H9 (cell line): ENCODE measurements at regions not wholly inside any gene's neighbourhood (a gene's known extent, or its start where the extent isn't known, plus 50 kb on each side); places are given as distances from the start of the nearest gene placed in this dataset.
"Not testable (repeated sequence)": the region's sequence is repeated elsewhere in the genome, so short reads cannot be mapped to it uniquely, and the experiment has no call there.

Source experiments
- DNase-seq: peaks from one replicate; pipeline ENCODE4 v3.0.0-alpha.2; 2017
- H2AFZ ChIP-seq: one replicate; pipeline ENCODE4 v1.6.1; 2013; ENCODE audit warnings: mild to moderate bottlenecking, low read length, control low read depth, moderate library complexity
- H2AK5ac ChIP-seq: 2 replicates; pipeline ENCODE4 v1.6.1; 2013; ENCODE audit warnings: low read length, control low read depth, mixed read lengths; ENCODE audit not compliant: insufficient read length
- H2BK120ac ChIP-seq: one replicate; pipeline ENCODE4 v1.6.1; 2013; ENCODE audit warnings: low read depth, mild to moderate bottlenecking, low read length, control low read depth, inconsistent platforms; ENCODE audit not compliant: poor library complexity, severe bottlenecking
- H2BK12ac ChIP-seq: 2 replicates; pipeline ENCODE4 v1.6.1; 2013; ENCODE audit warnings: low read length, control low read depth, mixed read lengths, low read depth; ENCODE audit not compliant: insufficient read length
- H2BK15ac ChIP-seq: 2 replicates; pipeline ENCODE4 v1.6.1; 2013; ENCODE audit warnings: low read depth, low read length, control low read depth
- H2BK20ac ChIP-seq: one replicate; pipeline ENCODE4 v1.6.1; 2013; ENCODE audit warnings: low read depth, mild to moderate bottlenecking, low read length, control low read depth, inconsistent platforms; ENCODE audit not compliant: poor library complexity, severe bottlenecking
- H2BK5ac ChIP-seq: 2 replicates; pipeline ENCODE4 v1.6.1; 2013; ENCODE audit warnings: low read length, control low read depth, mixed read lengths; ENCODE audit not compliant: insufficient read length
- H3K14ac ChIP-seq: 2 replicates; pipeline ENCODE4 v1.6.1; 2013; ENCODE audit warnings: low read length, control low read depth; ENCODE audit not compliant: insufficient read depth
- H3K18ac ChIP-seq: 2 replicates; pipeline ENCODE4 v1.6.1; 2013; ENCODE audit warnings: low read depth, mild to moderate bottlenecking, mixed read lengths, low read length, control low read depth; ENCODE audit not compliant: insufficient read length
- H3K23ac ChIP-seq: 2 replicates; pipeline ENCODE4 v1.6.1; 2013; ENCODE audit warnings: low read length, control low read depth, mixed read lengths, low read depth; ENCODE audit not compliant: insufficient read length
- H3K23me2 ChIP-seq: 2 replicates; pipeline ENCODE4 v1.6.1; 2013; ENCODE audit warnings: low read depth, mild to moderate bottlenecking, mixed read lengths, low read length, control low read depth; ENCODE audit not compliant: insufficient read length, poor library complexity, severe bottlenecking
- H3K27ac ChIP-seq: 2 replicates; pipeline ENCODE4 v1.5.1; 2013; ENCODE audit warnings: low read length, control low read depth, mixed read lengths, low read depth; ENCODE audit not compliant: insufficient read length
- H3K27me3 ChIP-seq: 2 replicates; pipeline ENCODE4 v1.6.1; 2013; ENCODE audit warnings: low read length, control low read depth, inconsistent platforms; ENCODE audit not compliant: insufficient read depth
- H3K4ac ChIP-seq: 2 replicates; pipeline ENCODE4 v1.6.1; 2013; ENCODE audit warnings: low read depth, mild to moderate bottlenecking, control low read depth, inconsistent platforms, low read length, moderate library complexity
- H3K4me1 ChIP-seq: 2 replicates; pipeline ENCODE4 v1.6.1; 2013; ENCODE audit warnings: low read length, control low read depth, inconsistent platforms; ENCODE audit not compliant: insufficient read depth
- H3K4me2 ChIP-seq: 2 replicates; pipeline ENCODE4 v1.6.1; 2013; ENCODE audit warnings: low read length, control low read depth, mixed read lengths; ENCODE audit not compliant: insufficient read length, insufficient read depth
- H3K56ac ChIP-seq: 2 replicates; pipeline ENCODE4 v1.6.1; 2013; ENCODE audit warnings: low read depth, mild to moderate bottlenecking, mixed read lengths, low read length, control low read depth; ENCODE audit not compliant: insufficient read length
- H3K79me1 ChIP-seq: 2 replicates; pipeline ENCODE4 v1.6.1; 2013; ENCODE audit warnings: low read depth, mild to moderate bottlenecking, moderate library complexity, low read length, control low read depth, inconsistent platforms; ENCODE audit not compliant: insufficient read depth, poor library complexity, severe bottlenecking
- H3K79me2 ChIP-seq: 2 replicates; pipeline ENCODE4 v1.6.1; 2013; ENCODE audit warnings: low read length, control low read depth, inconsistent platforms; ENCODE audit not compliant: insufficient read depth
- H3K9ac ChIP-seq: 2 replicates; pipeline ENCODE4 v1.6.1; 2013; ENCODE audit warnings: low read length, control low read depth, mixed read lengths; ENCODE audit not compliant: insufficient read length; ENCODE audit errors: extremely low read depth
- H3K9me3 ChIP-seq: one replicate; pipeline ENCODE4 v1.6.1; 2013; ENCODE audit warnings: low read depth, low read length, inconsistent platforms; ENCODE audit not compliant: control insufficient read depth
- H3T11ph ChIP-seq: one replicate; pipeline ENCODE4 v1.6.1; 2013; ENCODE audit warnings: mild to moderate bottlenecking, low read length, control low read depth, inconsistent platforms
- H4K20me1 ChIP-seq: one replicate; pipeline ENCODE4 v1.6.1; 2013; ENCODE audit not compliant: control insufficient read depth, insufficient read length, insufficient read depth
- H4K5ac ChIP-seq: 2 replicates; pipeline ENCODE4 v1.6.1; 2013; ENCODE audit warnings: low read depth, mild to moderate bottlenecking, mixed read lengths, low read length, control low read depth; ENCODE audit not compliant: insufficient read length
- H4K8ac ChIP-seq: replicated peaks from 2 replicates; pipeline ENCODE4 v1.6.1; 2013; ENCODE audit warnings: low read length, control low read depth, mixed read lengths, low read depth; ENCODE audit not compliant: insufficient read length
- H4K91ac ChIP-seq: 2 replicates; pipeline ENCODE4 v1.6.1; 2013; ENCODE audit warnings: low read depth, mild to moderate bottlenecking, moderate library complexity, mixed read lengths, low read length, control low read depth; ENCODE audit not compliant: insufficient read length
- H3K27ac Mint-ChIP-seq, 3 experiments: 2 replicates in 2 of 3; 3 replicates in 1 of 3; pipeline ENCODE4 v1.8.0; 2020 to 2021; ENCODE audit warnings: mixed read lengths in 3 of 3, mild to moderate bottlenecking in 1 of 3, moderate library complexity in 1 of 3
- H3K27me3 Mint-ChIP-seq: 2 replicates; pipeline ENCODE4 v1.8.0; 2021; ENCODE audit warnings: low read depth, mild to moderate bottlenecking, moderate library complexity, mixed read lengths
- H3K36me3 Mint-ChIP-seq, 3 experiments: 2 replicates in 2 of 3; 3 replicates in 1 of 3; pipeline ENCODE4 v1.8.0; 2020 to 2021; ENCODE audit warnings: low read depth in 3 of 3, mixed read lengths in 3 of 3; ENCODE audit not compliant: insufficient read depth in 1 of 3
- H3K4me1 Mint-ChIP-seq, 2 experiments: 2 replicates each; pipeline ENCODE4 v1.8.0; 2020; ENCODE audit warnings: mixed read lengths in 2 of 2
- H3K4me3 Mint-ChIP-seq, 2 experiments: 2 replicates in 1 of 2; 3 replicates in 1 of 2; pipeline ENCODE4 v1.8.0; 2020 to 2021; ENCODE audit warnings: mild to moderate bottlenecking in 2 of 2, mixed read lengths in 2 of 2, moderate library complexity in 1 of 2
- H3K9me3 Mint-ChIP-seq, 2 experiments: 2 replicates in 1 of 2; 3 replicates in 1 of 2; pipeline ENCODE4 v1.8.0; 2020; ENCODE audit warnings: mild to moderate bottlenecking in 2 of 2, mixed read lengths in 2 of 2, moderate library complexity in 1 of 2
- WGBS: extraction: QIAGEN DNeasy Blood & Tissue Kit; methylation state at CpG from one replicate; pipeline ENCODE4 v1.1.7; 2013; ENCODE audit warnings: missing lambda C conversion rate, low lambda C conversion rate, mixed read lengths; ENCODE audit not compliant: insufficient read length; ENCODE audit errors: extremely low coverage; 5-methylcytosine and 5-hydroxymethylcytosine counted together

- not testable (repeated sequence) for H3K27ac Mint-ChIP-seq, H3K9me3 Mint-ChIP-seq, H2BK5ac ChIP-seq, H3K4me3 Mint-ChIP-seq, H3K4me1 ChIP-seq, H3K79me1 ChIP-seq, H2AFZ ChIP-seq, H2BK120ac ChIP-seq, H2AK5ac ChIP-seq, DNase-seq, H2BK20ac ChIP-seq, H3K27me3 Mint-ChIP-seq, H3K27me3 ChIP-seq, H3K36me3 Mint-ChIP-seq, H2BK15ac ChIP-seq, H3T11ph ChIP-seq, H4K91ac ChIP-seq, H3K23me2 ChIP-seq, H4K8ac ChIP-seq, H3K9me3 ChIP-seq, H4K20me1 ChIP-seq, H3K27ac ChIP-seq, H4K5ac ChIP-seq, H3K23ac ChIP-seq, H3K9ac ChIP-seq, H3K18ac ChIP-seq, H3K56ac ChIP-seq, H3K4ac ChIP-seq, H2BK12ac ChIP-seq, H3K14ac ChIP-seq, H3K4me2 ChIP-seq, H3K79me2 ChIP-seq
- WGBS: no CpG with 5 or more reads among the region's 3 CpGs
- H3K4me1 Mint-ChIP-seq: peaks cover 12 to 16% of the 10 kb centered on the region in 2 experiments
Observed at GRCh38 chr2:109723153-109723552, 71.0 kb upstream of the RGPD5 start.
